ENCODE measurements at regions not wholly inside any gene's neighbourhood (a gene's known extent, or its start where the extent isn't known, plus 50 kb on each side); places are given as distances from the start of the nearest gene placed in this dataset.
"Not testable (repeated sequence)": the region's sequence is repeated elsewhere in the genome, so short reads cannot be mapped to it uniquely, and the experiment has no call there.

GRCh38 chr2:144925886-144926285 lies 406.0 kb upstream of the ZEB2 start:
- FAIRE-seq, result no peak

DNA sequence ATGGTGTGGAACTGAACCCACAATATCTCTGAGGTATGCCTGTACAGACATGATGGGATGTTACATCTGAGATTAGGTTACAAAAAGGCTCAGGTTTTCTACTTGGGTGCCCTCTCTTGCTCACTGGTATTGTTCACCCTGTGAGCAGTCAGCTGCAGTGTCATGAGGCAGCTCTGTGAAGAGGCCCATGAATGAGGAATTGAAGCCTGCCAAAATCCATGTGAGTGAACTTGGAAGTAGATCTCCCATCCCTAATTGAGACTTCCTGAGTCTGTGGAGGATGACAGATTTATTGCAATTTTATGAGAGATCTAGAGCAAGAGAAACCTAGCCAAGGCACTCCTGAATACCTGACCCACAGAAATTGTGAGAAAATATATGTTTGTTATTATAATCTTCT lies 404.9 kb upstream of the ZEB2 start:
- FAIRE-seq, result no peak

DNA sequence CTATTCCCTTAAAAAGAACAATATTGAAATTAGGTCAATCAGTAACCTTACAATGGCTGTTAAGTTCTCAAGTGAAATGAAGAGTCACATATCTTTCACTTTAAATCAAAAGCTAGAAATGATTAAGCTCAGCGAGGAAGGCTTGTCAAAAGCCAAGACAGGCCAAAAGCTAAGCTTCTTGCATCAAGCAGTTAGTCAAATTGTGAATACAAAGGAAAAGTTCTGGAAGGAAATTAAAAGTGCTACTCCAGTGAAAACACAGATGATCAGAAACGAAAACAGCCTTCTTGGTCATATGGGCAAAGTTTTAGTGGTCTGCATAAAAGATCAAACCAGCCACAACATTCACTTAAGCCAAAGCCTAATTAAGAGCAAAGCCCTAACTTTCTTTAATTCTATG lies 402.6 kb upstream of the ZEB2 start:
- no peak for FAIRE-seq

GRCh38 chr2:144920755-144921530 lies 401.0 kb upstream of the ZEB2 start:
- no peak for FAIRE-seq

GRCh38 chr2:144914622-144915318 lies 394.9 kb upstream of the ZEB2 start:
- FAIRE-seq, result no peak

GRCh38 chr2:144914113-144914512 lies 394.2 kb upstream of the ZEB2 start:
- FAIRE-seq, result no peak

DNA sequence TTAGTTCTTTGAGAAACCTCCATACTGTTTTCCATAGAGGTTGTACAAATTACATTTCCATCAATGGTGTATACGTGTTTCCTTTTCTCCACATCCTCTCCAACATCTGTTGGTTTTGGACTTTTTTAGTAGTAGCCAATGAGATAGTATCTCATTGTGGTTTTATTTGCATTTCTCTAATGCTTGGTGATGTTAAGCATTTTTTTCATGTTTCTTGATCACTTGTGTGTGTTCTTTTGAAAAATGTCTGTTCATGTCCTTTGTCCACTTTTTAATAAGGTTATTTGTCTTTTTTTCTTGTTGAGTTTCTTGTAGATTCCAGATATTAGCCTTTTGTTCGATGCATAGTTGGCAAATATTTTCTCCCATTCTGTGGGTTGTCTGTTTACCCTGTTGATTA lies 392.3 kb upstream of the ZEB2 start:
- no peak for FAIRE-seq

- no peak for FAIRE-seq
These were observed 386.0 kb upstream of the ZEB2 start for GRCh38 chr2:144905956-144906355.

GRCh38 chr2:144904612-144905011 lies 384.7 kb upstream of the ZEB2 start:
- FAIRE-seq, result no peak

GRCh38 chr2:144903045-144903444 lies 383.1 kb upstream of the ZEB2 start:
- FAIRE-seq, result not testable (repeated sequence)

- not testable (repeated sequence) for FAIRE-seq
These were observed 381.5 kb upstream of the ZEB2 start for GRCh38 chr2:144901386-144901785.

DNA sequence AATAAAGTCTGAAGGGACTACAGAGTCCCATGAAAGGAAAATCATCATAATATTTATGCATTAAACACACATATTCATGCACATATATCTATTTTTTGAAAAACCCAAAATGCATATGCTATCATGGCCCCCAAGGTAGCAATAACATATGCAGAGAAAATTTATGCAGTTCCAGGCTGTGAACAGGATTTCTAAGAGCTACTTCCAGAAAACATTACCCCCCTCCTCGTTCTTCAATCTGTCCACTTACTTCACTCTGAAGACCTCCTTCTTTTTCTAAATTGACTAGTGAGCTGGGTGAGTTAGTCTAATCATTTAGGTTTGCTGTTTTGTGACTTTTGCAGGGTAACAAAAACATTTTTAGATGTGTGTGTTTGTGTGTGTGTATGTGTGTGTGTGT lies 376.4 kb upstream of the ZEB2 start:
- FAIRE-seq, result no peak

- no peak for FAIRE-seq
These were observed 375.0 kb upstream of the ZEB2 start for GRCh38 chr2:144894612-144895599.

- FAIRE-seq, result no peak
These were observed 373.5 kb upstream of the ZEB2 start for GRCh38 chr2:144893464-144893863.

DNA sequence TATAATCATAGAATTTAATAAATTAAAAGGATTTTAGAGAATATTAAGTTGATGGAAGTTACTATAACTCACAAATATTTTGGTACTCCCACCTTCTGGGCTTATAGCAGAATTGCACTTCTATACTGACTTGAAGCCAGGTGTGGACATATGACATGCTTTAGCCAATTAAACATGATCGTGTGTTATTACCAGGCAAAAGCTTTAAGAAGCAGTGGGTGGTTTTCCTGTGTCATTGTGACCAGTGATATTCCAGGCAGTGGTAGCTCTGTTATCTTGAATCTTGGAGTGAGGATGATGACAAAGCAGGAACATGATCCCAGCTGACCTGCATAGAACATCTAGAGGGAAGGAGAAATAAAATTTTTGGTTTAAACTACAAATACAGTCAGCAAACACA lies 370.9 kb upstream of the ZEB2 start:
- no peak for FAIRE-seq

DNA sequence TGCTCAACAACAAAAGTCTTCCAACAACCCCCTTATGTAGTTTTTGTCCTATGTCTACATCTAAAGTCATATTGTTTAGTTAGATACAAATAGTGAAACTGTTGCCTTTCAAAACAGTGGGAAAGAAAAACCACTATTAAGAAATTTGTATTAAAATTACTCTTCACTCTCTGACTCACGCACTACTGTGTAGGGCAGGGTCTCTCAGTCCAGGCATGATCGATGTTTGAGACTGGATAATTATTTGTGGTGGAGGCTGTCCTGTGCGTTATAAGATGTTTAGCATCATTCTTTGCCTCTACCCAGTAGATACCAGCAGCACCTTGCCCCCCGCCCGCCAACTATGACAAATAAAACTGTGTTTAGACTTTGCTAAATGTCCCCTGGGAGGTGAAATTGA lies 369.4 kb upstream of the ZEB2 start:
- FAIRE-seq, result no peak

DNA sequence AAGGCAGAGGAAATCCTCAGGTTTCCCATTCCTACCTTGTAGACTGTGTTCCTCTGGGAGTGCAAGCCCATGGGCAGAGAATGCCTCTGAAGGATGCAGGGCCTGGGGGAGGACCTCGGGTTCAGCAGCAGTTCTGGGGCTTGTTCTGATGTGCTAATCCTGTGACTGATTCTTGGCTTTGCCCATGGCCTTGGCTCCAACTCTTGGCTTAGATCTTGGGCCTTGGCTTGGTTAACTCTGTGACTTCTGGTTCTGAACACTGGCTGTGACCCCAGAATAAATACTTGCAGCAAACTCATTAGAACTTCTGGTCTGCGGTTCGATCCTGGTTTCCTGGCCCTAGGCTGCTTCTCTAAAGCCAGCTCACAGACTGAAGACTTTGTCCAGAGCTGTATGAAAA lies 366.9 kb upstream of the ZEB2 start:
- no peak for FAIRE-seq

DNA sequence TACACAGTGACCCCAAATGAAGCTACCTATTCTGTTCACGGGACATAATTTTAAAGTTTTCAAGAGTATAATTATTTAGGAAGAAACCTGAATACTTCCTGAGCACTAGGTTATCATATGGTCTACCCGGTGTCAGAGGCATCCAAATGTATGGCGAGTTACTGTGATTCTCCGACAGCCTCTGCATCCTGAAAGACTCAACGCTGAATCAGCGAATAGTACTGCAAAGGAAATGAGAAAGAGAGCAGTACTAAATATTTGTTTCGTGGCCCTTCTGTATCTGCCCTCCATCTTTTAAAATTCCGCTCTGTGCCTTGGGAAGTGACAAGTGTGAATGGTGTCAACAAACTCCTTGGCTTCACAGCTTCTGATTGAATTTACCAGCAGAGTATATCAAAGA lies 358.0 kb upstream of the ZEB2 start:
- no peak for FAIRE-seq

GRCh38 chr2:144876013-144876412 lies 356.1 kb upstream of the ZEB2 start:
- FAIRE-seq, result no peak

DNA sequence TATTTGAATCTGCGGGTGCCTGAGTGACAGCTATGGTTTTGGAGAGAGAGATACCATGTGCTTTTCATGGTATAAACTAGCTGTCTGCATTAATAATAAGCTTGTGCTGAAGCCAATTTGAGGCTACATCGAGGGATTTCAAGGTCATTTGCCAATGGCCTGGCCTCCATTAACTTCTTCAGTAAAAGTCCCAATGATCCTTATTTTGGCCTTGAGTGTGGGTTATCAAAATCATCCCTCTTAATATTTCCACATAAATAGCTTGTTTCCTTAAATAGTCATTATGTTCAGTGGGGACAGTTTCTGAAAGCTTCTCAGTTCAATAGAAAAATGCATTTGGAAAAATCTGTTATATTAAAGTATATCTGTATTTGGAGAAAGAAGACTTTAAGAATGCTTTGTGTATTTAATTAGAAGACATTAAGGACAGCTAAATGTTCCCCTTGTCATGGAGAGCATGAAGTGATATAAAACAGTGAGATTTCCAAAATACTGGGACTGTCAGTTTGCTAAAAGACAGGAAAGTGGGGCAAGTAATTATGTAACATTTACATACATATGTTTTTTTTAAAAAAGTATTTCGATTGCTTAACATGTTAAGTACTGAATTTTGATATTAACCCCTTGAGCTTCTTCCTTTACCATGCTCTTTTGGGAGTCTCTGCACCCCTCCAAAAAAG lies 355.5 kb upstream of the ZEB2 start:
- FAIRE-seq, result no peak

- FAIRE-seq, result no peak
These were observed 345.8 kb upstream of the ZEB2 start for GRCh38 chr2:144865670-144866069.

GRCh38 chr2:144859716-144860115 lies 339.8 kb upstream of the ZEB2 start:
- no peak for FAIRE-seq

- FAIRE-seq, result no peak
These were observed 338.3 kb upstream of the ZEB2 start for GRCh38 chr2:144858211-144858610.

Data from TTC549 (cell line).